ENCODE measurements at regions not wholly inside any gene's neighbourhood (a gene's known extent, or its start where the extent isn't known, plus 50 kb on each side); places are given as distances from the start of the nearest gene placed in this dataset.

DNA sequence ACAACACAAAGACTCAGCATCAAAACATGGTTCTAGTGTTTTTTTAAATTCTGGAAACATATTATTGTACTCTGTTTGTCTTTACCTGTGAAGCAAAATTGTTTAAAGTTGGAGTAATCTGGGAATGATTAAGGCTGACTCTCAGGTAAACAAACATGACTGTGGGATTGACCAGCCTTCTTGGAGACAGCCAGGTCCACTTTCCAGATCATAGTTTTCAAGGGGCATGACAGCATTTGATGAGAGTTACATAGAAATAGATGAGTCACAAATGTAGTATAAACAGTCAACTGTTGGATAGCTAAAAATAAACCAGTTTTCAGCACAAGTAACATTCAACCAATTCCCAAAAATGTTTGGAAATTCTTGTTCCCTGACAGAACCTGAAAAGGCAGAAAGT, 1680.9 kb downstream of the OLFM4 start:
- Histone ChIP-seq H2AK5ac (ENCODE audit: low read depth, low read length) (no peak overlapping the region), H3K4me3 (ENCODE audit: extremely low read depth in 1 of 4, insufficient read depth in 2 of 4, low read depth in 3 of 4, low read length in 4 of 4) (no peak overlapping the region), H4K91ac (replicated peaks; ENCODE audit: insufficient read length, low read length) (no peak overlapping the region), H3K9me3 (ENCODE audit: insufficient read depth in 2 of 2, low read depth in 1 of 2, low read length in 1 of 2) (peaks cover 0 to 3% of the 10 kb centered on the region in 2 experiments; a peak in 2 of 4 replicates), H3K23ac (ENCODE audit: insufficient read length) (no peak overlapping the region), H4K20me1 (replicated peaks in 1 of 2; ENCODE audit: control insufficient read depth in 1 of 2, insufficient read depth in 2 of 2, low read length in 2 of 2) (no peaks in the 10 kb centered on the region), H3K9ac (replicated peaks in 1 of 4; ENCODE audit: extremely low read depth in 1 of 4, low read depth in 3 of 4, low read length in 3 of 4) (no peak overlapping the region), H3K4me1 (replicated peaks in 1 of 4; ENCODE audit: control insufficient read depth in 3 of 4, insufficient read depth in 4 of 4, low read length in 3 of 4) (no peaks in the 10 kb centered on the region), H4K8ac (ENCODE audit: extremely low read depth, insufficient read depth, low read length) (no peak overlapping the region), H3K27me3 (replicated peaks in 1 of 4; ENCODE audit: control insufficient read depth in 3 of 4, extremely low read depth in 1 of 4, insufficient read depth in 3 of 4, low read length in 3 of 4) (no peaks in the 10 kb centered on the region), H2BK12ac (ENCODE audit: low read depth, low read length) (no peak overlapping the region), H3K14ac (ENCODE audit: insufficient read length) (no peak overlapping the region), H3K79me2 (ENCODE audit: control insufficient read depth in 1 of 2, insufficient read depth in 2 of 2, low read length in 2 of 2) (no peaks in the 10 kb centered on the region), H3K27ac (ENCODE audit: low read depth, low read length) (no peak overlapping the region), H3K18ac (ENCODE audit: extremely low read depth, low read length) (no peak overlapping the region), H4K5ac (ENCODE audit: insufficient read length, low read depth, low read length) (no peak overlapping the region), H2BK120ac (replicated peaks; ENCODE audit: low read depth, low read length) (no peak overlapping the region), H2BK5ac (ENCODE audit: low read depth, low read length) (no peak overlapping the region), H3K79me1 (ENCODE audit: low read depth, low read length) (no peaks in the 10 kb centered on the region), H2BK20ac (ENCODE audit: low read length) (no peak overlapping the region), H3K56ac (replicated peaks; ENCODE audit: insufficient read length, low read depth, low read length) (no peak overlapping the region), H3K23me2 (ENCODE audit: low read depth, low read length) (no peaks in the 10 kb centered on the region), H3K4ac (replicated peaks; ENCODE audit: insufficient read length, low read depth, low read length) (no peak overlapping the region), H2BK15ac (ENCODE audit: low read length) (no peak overlapping the region), H3K4me2 (ENCODE audit: insufficient read depth in 1 of 2, low read depth in 2 of 2, low read length in 2 of 2) (no peak overlapping the region), H3K36me3 (ENCODE audit: control insufficient read depth in 2 of 4, insufficient read depth in 4 of 4, low read length in 3 of 4) (no peaks in the 10 kb centered on the region), H2AFZ (ENCODE audit: low read length) (no peak overlapping the region)
- no peak for FAIRE-seq
- DNase-seq (ENCODE audit: low read depth in 1 of 2, low spot score in 2 of 2) = no peak
- ChIA-PET CTCF (ENCODE audit: partially characterized antibody) (no interaction called here), POLR2A (ENCODE audit: partially characterized antibody) (no interaction called here)
- no peak for TF ChIP-seq HDAC2 (IDR thresholded peaks at IDR 0.05; ENCODE audit: borderline replicate concordance in 1 of 2, low read depth in 2 of 2, low read length in 2 of 2)
- TF ChIP-seq CHD1 (IDR thresholded peaks at IDR 0.05; ENCODE audit: low read depth, low read length) = no peak
- TF ChIP-seq TAF1 (IDR thresholded peaks at IDR 0.05; ENCODE audit: low read depth, low read length) = no peak
- no peak for TF ChIP-seq SRF (IDR thresholded peaks at IDR 0.05; ENCODE audit: low read depth, low read length)
- no peak for TF ChIP-seq POLR2A (IDR thresholded peaks at IDR 0.05; ENCODE audit: control extremely low read depth in 1 of 2, low read depth in 2 of 2, low read length in 2 of 2)
- no peak for TF ChIP-seq MAFK (IDR thresholded peaks at IDR 0.05; ENCODE audit: low read depth, low read length)
- no peak for TF ChIP-seq SIRT6 (IDR thresholded peaks at IDR 0.05; ENCODE audit: low read length)
- no peak for TF ChIP-seq GTF2F1 (IDR thresholded peaks at IDR 0.05; ENCODE audit: borderline replicate concordance, low read depth, low read length)
- TF ChIP-seq NANOG (IDR thresholded peaks at IDR 0.05; ENCODE audit: insufficient read depth, low read depth, low read length, poor library complexity, severe bottlenecking) = no peak
- TF ChIP-seq RNF2 (IDR thresholded peaks at IDR 0.05; ENCODE audit: borderline replicate concordance, low read depth, low read length, missing control alignments, poor library complexity, severe bottlenecking) = no peak
- no peak for TF ChIP-seq RFX5 (IDR thresholded peaks at IDR 0.05; ENCODE audit: borderline replicate concordance, low read depth, low read length)
- TF ChIP-seq RBBP5 (IDR thresholded peaks at IDR 0.05; ENCODE audit: borderline replicate concordance, low read depth, low read length) = no peak
- no peak for TF ChIP-seq TCF12 (IDR thresholded peaks at IDR 0.05; ENCODE audit: low read depth, low read length)

All from H1 (cell line).